ENCODE measurements at regions not wholly inside any gene's neighbourhood (a gene's known extent, or its start where the extent isn't known, plus 50 kb on each side); places are given as distances from the start of the nearest gene placed in this dataset.
"Not testable (repeated sequence)": the region's sequence is repeated elsewhere in the genome, so short reads cannot be mapped to it uniquely, and the experiment has no call there.

GRCh38 chr1:224028802-224029201 is 85.1 kb upstream of the FBXO28 start:
- not testable (repeated sequence) for DNase-seq

- not testable (repeated sequence) for DNase-seq
Measured at GRCh38 chr1:224023122-224023521, 90.8 kb upstream of the FBXO28 start.

GRCh38 chr1:224022249-224022970 is 91.5 kb upstream of the FBXO28 start:
- DNase-seq: not testable (repeated sequence)

- DNase-seq: not testable (repeated sequence)
Measured at GRCh38 chr1:224019866-224020265, 94.0 kb upstream of the FBXO28 start.

- not testable (repeated sequence) for DNase-seq
Measured at GRCh38 chr1:224015782-224016181, 98.1 kb upstream of the FBXO28 start.

GRCh38 chr1:224014330-224014649 is 99.6 kb upstream of the FBXO28 start:
- no peak for DNase-seq

GRCh38 chr1:224013626-224014329 is 100.1 kb upstream of the FBXO28 start:
- DNase-seq: not testable (repeated sequence)

GRCh38 chr1:224012807-224013434 is 101.0 kb upstream of the FBXO28 start:
- DNase-seq: not testable (repeated sequence)

GRCh38 chr1:224012162-224012561 is 101.7 kb upstream of the FBXO28 start:
- DNase-seq: not testable (repeated sequence)

GRCh38 chr1:224011751-224012150 is 102.2 kb upstream of the FBXO28 start:
- DNase-seq: not testable (repeated sequence)

- not testable (repeated sequence) for DNase-seq
Measured at GRCh38 chr1:224011153-224011552, 102.8 kb upstream of the FBXO28 start.

GRCh38 chr1:224005973-224006372 is 107.9 kb upstream of the FBXO28 start:
- DNase-seq: not testable (repeated sequence)

- peak; percentile 71 for DNase-seq
Measured at GRCh38 chr1:224004552-224005315, 109.2 kb upstream of the FBXO28 start.

- peak; percentile 13 for DNase-seq
Measured at GRCh38 chr1:224003896-224004295, 110.0 kb upstream of the FBXO28 start.

- not testable (repeated sequence) for DNase-seq
Measured at GRCh38 chr1:224001757-224002156, 112.2 kb upstream of the FBXO28 start.

GRCh38 chr1:223999761-224000160 is 114.2 kb upstream of the FBXO28 start:
- not testable (repeated sequence) for DNase-seq

- DNase-seq: peak; percentile 70
Measured at GRCh38 chr1:223998676-223999455, 115.0 kb upstream of the FBXO28 start.

GRCh38 chr1:223996376-223996775 is 117.5 kb upstream of the FBXO28 start:
- not testable (repeated sequence) for DNase-seq

- peak; percentile 100 for DNase-seq
Measured at GRCh38 chr1:223992456-223993246, 121.3 kb upstream of the FBXO28 start.

GRCh38 chr1:223991297-223991857 is 122.5 kb upstream of the FBXO28 start:
- DNase-seq: not testable (repeated sequence)

- not testable (repeated sequence) for DNase-seq
Measured at GRCh38 chr1:223961985-223962384, 116.2 kb upstream of the TP53BP2 start.
